NCI-H2029 treated with DMSO at 0.1 percent for 48 hours (cell line): ENCODE measurements at regions not wholly inside any gene's neighbourhood (a gene's known extent, or its start where the extent isn't known, plus 50 kb on each side); places are given as distances from the start of the nearest gene placed in this dataset.
"Not testable (repeated sequence)": the region's sequence is repeated elsewhere in the genome, so short reads cannot be mapped to it uniquely, and the experiment has no call there.

Source experiments
- DNase-seq: peaks from one replicate; lab custom pipeline; 2025; lab: John Stamatoyannopoulos, UW

GRCh38 chr6:19156443-19156842 is 680.7 kb upstream of the ID4 start:
- DNase-seq, result no peak

GRCh38 chr6:19157486-19157885 is 679.7 kb upstream of the ID4 start:
- DNase-seq, result no peak

GRCh38 chr6:19158586-19158985 is 678.6 kb upstream of the ID4 start:
- DNase-seq, result no peak

GRCh38 chr6:19159089-19159488 is 678.1 kb upstream of the ID4 start:
- DNase-seq, result no peak

- DNase-seq, result no peak
These were observed 677.6 kb upstream of the ID4 start for GRCh38 chr6:19159561-19159960.

- no peak for DNase-seq
These were observed 677.0 kb upstream of the ID4 start for GRCh38 chr6:19160081-19160730.

- no peak for DNase-seq
These were observed 669.9 kb upstream of the ID4 start for GRCh38 chr6:19167251-19167650.

GRCh38 chr6:19169366-19169765 is 667.8 kb upstream of the ID4 start:
- DNase-seq, result no peak

- no peak for DNase-seq
These were observed 662.1 kb upstream of the ID4 start for GRCh38 chr6:19175023-19175422.

GRCh38 chr6:19180348-19181072 is 656.7 kb upstream of the ID4 start:
- DNase-seq, result no peak

- no peak for DNase-seq
These were observed 656.0 kb upstream of the ID4 start for GRCh38 chr6:19181211-19181610.

GRCh38 chr6:19193624-19194023 is 643.5 kb upstream of the ID4 start:
- no peak for DNase-seq

GRCh38 chr6:19204445-19204844 is 632.7 kb upstream of the ID4 start:
- no peak for DNase-seq

GRCh38 chr6:19205076-19205475 is 632.1 kb upstream of the ID4 start:
- DNase-seq, result no peak

- DNase-seq, result no peak
These were observed 628.0 kb upstream of the ID4 start for GRCh38 chr6:19209202-19209601.

GRCh38 chr6:19210849-19211590 is 626.1 kb upstream of the ID4 start:
- DNase-seq, result no peak

GRCh38 chr6:19214231-19214630 is 622.9 kb upstream of the ID4 start:
- DNase-seq, result no peak

- DNase-seq, result no peak
These were observed 617.2 kb upstream of the ID4 start for GRCh38 chr6:19219931-19220330.

- DNase-seq, result peak; percentile 81
These were observed 605.1 kb upstream of the ID4 start for GRCh38 chr6:19231878-19232561.

- DNase-seq, result no peak
These were observed 591.5 kb upstream of the ID4 start for GRCh38 chr6:19245656-19246055.

- not testable (repeated sequence) for DNase-seq
These were observed 590.0 kb upstream of the ID4 start for GRCh38 chr6:19247181-19247580.

- DNase-seq, result not testable (repeated sequence)
These were observed 581.0 kb upstream of the ID4 start for GRCh38 chr6:19256123-19256522.

- no peak for DNase-seq
These were observed 575.5 kb upstream of the ID4 start for GRCh38 chr6:19261642-19262041.
